Femur (tissue), 1 donor: ENCODE measurements at regions not wholly inside any gene's neighbourhood (a gene's known extent, or its start where the extent isn't known, plus 50 kb on each side); places are given as distances from the start of the nearest gene placed in this dataset.
A peak's percentile ranks its signal among the peaks of the same experiment; 100 is the strongest.

ENCODE experiments used
- DNase-seq: peaks from one replicate; pipeline ENCODE4 v3.0.0-alpha.2; 2017

DNA sequence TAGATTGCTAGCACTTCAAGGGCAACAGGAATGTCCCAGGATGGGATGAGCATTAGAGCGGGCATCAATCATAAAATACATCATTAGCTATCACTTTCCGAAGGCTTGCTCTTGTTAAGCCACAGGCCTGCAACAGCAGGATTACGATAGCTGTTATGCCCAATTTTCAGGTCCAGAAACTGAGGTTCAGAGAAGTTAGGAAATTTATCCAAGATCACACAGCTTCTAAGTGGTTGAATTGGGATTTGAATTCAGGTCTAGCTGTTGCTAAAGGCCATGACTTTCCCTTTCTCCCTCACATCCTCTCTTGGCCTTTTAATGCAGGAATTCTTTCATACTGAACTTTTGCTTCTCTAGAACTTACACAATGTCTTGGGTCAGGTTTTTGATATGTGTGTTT, 119.4 kb upstream of the ERCC6L2 start:
- no peak for DNase-seq

DNA sequence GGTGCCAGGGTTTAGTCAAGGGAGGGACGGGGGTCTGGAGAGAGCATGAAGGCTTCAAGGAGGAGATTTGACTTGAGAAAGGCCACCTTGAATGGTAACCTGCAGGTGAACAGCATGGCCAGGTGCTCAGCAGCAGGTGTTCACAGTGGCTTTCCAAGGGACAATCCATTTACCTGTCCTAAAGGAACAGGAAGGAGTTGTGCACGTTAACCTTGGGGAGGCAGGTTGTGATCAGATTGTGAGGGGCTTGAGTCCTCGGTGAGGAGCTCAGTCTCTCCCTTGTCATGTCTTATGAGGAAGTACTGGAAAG, 120.1 kb upstream of the ERCC6L2 start:
- DNase-seq: no peak

DNA sequence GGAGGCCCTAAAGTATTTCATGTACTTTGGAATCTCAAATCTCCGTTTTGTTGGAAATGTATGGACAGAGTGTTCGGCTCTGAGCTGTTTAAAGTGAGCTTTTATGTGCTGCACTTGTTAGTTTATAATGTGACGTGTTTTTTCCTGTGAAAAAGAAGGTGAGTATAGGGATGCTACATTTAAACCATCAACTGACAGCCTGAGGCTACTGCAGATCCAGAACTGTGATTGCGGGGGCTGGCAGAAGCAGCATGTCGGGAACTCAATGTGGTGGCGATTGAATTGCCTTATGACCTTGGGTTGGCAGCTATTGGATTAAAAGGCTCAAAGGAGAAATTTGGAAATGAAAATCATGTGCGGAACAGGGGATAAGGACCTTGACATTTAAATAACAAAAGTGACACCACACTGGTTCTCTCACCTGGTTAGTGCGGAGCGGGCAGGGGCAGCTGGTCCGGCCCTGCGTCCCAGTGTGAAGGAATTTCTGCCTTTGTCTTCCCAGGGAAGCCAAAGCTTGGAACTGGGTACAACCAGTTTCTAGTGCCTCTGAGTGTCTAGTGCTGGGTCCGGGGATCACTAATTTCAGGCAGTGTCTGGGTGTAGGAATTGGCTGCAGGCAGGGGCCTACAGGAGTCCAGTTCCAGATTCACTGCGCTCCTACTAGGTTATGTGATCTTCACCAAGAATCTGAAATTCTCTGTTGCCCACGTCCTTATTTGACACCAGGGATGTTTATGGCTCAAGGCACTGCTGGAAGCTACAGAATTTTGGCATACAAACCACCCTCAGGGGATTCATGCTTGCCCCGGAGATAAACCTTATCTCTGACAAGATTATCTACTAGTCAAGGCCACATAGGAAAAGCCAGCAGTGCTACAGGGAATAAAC, 120.7 kb upstream of the ERCC6L2 start:
- no peak for DNase-seq

DNA sequence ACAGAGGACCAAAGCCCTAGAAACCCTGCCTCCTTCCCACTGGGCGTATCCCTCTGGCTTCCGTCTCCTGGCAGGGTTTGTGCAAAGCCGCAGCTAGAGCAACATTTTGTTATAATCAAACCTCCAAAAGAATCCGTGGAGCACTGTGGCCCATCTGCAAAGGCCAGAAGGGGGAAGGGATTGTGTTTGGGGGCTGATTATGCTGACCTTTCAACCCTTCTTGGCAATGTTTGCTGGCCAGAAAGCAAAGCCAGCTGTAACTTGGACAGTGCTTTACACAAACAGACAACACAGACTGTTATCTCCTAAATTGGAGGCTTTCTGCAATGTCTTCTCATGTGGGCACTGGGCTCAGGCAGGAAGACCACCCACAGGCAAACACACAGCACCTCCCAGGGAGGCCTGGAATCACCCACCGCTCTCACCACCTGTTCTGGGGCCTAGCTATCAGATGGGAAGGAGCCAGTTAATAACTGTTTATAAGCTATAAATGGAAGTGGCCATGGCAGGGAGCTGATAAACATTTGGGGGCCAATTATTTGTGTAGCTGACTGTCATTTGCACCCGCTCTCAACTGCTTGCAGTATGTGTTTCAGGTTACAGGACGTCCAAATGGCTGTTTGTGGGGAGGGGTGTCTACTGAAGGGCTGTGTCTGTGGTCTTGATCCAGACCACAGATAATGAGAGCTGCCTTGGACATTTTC, 121.6 kb upstream of the ERCC6L2 start:
- DNase-seq: peak; percentile 82

DNA sequence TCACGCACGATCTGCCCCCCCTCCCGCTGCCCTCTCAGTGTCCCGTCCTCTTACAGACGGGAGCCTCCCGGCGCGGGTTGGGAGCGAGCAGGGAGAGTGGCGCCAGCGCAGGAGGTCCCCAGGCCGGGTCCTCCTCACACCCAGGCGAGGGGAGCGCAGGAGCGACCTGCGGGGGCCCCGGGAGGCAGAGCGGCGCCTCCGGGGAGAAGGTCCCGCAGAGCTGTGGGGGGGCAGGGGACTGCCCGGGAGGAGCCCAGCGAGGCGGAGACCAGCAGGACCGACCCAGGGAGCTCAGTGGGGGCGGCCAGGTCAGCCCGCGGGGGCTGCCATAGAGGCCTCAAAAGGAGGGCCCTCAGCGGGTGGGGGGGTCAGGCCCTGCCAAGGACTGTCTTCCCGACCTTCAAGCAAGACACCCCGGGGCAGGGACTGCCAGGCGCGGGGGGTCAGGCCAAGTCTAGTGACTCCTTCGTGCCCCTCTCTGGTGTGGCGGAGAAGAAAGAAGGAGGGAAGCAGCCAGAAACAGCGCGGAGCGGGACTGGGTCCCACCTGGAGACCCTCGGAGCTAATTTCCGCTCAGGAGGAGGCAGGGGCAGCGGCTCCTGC, 123.3 kb upstream of the ERCC6L2 start:
- DNase-seq: no peak

DNA sequence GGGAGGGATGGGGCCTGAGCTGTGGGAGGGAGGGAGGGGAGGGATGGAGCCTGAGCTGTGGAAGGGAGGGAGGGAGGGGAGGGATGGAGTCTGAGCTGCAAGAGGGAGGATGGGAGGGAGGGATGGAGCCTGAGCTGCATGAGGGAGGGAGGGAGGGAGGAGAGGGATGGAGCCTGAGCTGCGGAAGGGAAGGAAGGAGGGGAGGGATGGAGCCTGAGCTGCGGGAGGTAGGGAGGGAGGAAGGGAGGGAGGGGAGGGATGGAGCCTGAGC, 124.0 kb upstream of the ERCC6L2 start:
- no peak for DNase-seq

DNA sequence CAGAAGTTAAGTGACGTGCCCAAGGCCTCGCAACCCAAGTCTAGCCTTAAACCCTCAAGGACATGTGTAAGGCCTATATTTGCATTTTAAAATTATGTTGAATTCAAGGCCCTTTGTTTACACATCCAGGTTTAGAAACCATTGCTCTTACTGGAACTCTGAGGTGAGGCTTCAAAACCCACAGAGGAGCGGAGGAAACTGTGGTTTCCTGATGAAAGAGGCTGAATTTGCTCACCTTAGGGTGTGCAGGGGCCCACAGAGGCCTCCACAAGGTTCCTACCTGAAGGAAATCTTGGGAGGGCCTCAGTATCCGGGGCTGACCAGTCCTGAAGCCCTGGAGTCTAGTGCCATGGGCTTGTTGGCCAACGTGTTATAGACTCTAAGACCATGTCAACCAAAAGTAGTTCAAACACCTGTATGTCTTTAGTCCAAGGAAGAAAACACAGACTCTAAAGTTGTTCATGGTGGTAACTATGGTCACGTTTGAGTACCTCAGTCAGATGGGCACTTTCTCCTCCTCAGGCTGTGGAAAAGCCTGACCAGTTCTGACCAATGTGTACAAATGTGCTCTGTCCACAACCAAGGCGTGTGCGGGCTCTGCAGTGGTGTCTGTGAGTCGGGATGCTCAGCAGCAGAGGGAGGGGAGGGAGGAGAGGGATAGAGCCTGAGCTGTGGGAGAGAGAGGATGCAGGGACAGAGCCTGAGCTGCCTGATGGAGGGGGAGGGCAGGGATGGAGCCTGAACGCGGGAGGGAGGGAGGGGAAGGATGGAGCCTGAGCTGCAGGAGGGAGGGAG, 124.6 kb upstream of the ERCC6L2 start:
- no peak for DNase-seq

DNA sequence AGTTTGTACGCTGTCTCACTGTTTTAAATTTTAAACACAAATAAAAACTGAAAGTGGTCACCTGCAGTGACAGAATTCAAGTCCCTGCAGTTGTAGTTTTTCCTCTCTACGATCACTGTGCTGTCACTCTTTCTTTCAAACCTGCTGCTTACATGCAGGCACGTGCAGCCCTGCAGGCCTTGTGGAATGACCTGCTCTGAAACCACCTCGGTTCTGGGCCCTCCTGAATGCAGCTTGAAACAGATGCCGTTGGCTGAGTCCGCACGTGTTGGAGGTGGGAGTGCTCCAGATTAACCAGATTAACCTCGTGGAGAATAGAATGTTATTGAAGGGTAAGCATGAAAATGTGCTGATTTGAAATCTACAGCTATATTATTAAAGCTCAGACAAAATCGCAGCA, 126.0 kb upstream of the ERCC6L2 start:
- DNase-seq: no peak

DNA sequence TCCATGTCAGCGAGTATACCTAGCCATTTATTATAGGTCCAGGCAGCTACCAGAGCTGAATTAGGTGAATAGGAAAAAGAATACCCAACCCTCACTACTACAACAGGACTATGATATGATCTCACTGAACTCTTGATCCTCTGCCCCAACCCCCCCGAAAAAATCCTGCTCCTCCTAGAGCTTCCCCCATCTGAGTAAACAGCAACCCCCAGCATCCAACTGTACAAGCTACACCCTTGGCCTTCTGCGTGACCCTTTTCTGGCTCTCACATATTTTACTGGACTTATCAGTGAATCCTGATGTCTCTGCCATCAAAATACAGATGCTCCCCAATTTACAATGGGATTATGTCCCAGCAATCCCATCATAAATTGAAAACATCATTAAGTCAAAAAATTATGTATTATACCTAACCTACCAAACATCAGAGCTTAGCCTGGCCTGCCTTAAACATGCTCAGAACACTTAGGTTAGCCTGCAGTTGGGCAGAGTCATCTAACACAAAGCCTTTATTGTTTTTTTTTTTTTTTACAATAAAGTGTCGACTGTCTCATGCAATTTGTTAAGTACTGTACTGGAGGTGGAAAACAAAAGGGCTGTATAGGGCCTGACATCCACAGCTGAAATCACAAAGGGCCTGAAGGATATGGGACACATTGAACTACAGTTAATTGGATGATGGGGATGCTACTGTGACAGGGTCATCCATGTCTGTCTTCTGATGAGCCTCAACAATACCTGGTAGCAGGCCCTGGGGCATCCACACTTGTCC, 128.9 kb upstream of the ERCC6L2 start:
- no peak for DNase-seq

DNA sequence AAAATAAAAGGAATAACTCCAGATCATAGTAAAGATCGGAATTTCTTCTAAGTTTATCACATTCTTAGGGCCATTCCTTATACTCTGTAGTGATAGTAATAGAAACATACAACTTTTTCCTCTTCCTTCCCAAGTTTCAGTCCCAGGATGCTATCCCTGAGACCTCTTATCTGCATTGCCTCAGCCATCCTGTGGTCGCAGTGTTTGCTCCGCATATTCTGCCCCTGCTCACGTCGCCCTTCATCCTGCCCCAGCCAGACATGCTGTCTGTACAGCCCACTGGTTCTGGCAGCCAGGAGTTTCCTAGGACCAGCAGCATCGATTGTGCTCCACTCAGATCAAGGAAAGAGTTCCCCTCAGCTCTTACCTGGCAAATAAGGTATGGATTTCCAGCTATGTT, 132.7 kb upstream of the ERCC6L2 start:
- no peak for DNase-seq

DNA sequence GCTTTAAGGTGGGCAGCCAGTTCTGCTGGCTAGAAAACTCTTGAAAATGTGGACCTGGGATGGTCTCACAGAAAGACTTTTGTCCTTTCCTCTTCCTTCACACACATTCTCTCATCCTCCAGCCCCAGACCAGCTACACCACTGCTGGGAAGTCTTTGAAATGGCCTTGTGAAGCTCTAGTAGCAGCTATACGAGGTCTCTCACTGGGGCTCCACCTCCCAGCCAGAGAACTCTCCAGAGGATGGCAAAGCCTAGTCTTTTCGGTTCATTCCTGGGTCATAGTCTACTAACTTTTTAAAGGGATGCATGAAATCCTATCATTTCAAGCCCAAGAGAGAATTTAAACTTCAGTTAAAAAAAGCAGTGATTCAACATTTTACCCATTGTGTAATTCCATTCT, 133.9 kb upstream of the ERCC6L2 start:
- DNase-seq: no peak

DNA sequence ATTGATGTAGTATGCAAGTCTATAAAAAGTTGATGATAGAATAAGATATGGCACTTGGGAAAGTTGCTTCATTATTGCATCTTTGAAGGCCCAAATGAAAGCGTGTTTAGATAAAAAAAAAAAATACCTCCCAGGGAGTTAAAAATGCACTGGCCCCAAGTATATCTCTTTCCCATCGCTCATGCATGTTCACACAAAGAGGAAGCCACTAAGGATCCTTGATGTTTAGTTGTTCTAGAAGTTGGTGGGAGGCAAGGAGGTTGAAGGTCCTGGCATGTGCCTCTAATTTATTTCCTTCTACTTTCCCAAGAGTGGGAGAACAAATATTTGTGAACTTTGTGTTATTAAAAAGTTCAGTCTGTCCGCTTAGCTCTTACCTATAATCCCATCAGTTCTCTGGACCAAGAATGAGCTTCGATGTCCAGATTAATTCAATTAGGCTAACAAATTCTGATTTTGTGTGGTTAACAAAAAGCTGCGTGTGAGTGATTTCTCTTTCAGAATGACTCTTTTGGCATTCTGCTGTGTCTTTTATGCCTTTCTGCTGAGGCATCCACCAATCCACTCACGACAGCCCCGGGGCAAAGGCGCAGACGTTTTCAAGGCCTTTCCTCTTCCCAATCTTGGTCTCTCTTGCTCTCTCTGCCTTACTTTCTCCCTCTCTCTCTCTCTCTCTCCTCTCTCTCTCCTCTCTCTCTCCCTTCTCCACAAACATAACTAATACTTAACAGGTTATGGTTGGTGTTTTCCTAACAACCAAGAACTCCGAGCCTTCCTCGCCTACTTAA, 135.1 kb upstream of the ERCC6L2 start:
- no peak for DNase-seq

DNA sequence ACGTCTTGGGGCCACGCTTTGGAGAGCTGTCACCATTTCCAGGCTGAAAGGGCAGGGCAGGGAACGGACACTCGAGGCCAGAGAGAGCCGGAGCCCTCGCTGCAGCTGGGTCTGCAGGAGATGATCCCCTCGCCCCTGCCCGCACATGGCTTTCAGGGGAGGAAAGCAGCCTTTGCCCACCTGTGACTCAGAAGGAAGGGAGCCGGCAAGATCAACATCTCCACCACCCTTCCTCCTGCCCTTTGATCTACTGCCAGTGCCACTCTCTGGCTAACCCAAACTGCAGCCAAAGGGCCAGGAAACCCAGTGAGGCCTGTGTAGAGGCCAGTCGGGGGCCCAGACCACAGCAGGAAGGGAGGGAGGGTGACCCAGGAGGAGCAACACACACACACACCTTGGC, 137.1 kb upstream of the ERCC6L2 start:
- DNase-seq: no peak

DNA sequence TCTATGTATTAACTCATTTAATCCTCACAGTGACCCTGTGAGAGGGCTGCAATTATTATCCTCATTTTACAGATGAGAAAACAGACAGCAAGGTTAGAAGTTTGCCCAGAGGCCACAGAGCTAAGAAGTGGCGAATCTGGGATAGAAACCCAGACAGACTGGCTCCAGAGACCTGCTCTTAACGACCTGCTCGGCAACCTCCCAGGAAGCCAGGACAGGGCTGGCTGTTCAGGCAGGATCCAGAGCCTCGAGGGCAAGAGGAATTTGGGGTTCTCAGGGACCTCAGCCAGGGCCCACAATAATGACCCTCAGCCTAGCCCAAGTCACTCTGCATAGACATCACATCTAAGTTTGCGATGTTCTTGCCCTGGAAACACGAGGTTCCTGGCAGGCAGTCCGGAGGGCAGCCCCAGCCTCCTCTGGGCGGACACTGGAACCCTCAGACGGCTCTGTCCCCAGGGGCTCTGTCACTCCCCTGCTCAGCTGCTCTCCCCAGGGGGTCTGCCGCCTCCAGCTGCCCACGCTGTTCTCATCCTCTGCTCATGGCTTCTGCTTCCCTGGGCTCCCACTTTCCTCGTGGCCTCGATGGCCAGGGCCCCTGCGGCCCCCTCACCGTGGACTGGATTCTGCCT, 138.5 kb upstream of the ERCC6L2 start:
- no peak for DNase-seq

DNA sequence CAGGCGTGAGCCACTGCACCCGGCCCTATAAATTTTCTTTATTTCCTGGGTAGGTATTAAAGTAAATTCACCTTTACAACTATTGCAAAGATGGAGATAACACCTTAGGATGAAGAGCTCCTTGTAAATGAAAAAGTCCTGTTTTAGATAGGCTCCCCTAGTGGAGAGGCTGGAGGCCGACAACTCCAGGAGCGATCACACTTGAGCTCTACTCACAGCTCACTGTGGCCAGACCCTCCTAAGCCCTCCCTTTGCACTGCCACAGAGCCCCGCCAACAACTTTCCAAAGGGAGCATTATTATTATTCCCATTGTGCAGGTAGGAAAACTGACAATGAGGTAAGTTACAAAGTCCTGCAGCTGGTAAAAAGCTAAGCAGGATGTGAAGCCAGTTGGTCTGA, 139.1 kb upstream of the ERCC6L2 start:
- DNase-seq: no peak

DNA sequence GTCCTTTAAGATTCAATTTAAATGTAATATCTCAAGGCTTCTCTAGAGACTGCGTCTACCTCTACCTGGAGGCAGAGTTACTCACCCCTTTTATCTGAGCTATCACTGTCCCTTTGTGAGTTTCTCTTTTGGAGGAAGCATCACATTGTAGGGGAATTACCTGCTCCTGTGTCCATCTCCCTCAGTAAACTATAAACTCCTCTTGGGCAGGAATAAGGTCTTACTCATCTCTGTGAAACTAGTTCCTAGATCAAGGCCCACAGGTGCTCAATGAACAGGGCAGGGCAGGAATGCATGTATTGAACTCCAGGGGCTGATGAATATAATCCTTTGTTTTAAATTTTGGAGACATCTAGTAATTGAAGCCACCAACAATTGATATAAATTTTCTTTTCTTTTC, 139.8 kb upstream of the ERCC6L2 start:
- DNase-seq: no peak

DNA sequence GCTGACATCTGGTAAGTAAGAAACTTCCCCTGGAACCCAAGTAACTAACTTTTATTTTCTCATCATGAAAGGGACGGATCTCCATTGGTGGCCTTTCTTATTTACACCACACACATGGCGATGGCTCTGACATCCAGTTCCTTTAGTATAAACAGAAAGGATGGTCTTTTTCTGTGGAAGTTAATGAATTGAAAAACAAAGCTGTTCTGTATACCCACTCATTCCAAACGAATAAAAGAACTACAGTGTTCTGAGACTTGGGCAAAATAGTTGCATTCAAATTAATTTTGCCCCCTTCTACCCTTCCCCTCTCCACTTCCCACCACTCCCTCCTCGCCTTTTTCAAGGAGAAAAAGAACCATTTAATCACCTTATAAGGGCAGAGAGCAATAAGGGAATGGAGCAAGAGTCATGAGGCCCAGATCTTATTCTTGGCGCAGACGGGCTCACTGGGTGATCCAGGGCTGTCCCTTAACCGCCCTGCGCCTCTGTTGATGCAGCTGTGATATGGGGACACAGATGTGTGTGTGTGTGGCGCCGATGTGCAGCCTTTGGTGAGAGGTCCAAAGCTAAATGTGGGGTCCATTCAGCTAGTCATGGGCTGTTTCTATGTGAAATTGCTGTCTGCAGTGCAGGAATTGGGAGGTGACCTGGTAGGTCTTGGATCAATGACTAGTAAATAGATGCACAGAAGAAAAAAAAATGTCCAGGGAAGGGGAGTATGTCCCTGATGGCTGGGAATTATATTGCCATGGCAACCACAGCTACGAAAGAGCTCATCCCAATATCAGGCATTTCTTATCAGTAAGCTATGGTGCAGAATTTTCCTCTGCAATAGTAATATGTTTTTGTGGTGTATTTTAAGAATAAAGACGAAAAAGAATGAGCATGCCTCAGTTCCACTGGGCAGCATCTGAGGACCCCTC, 141.5 kb upstream of the ERCC6L2 start:
- DNase-seq: no peak

DNA sequence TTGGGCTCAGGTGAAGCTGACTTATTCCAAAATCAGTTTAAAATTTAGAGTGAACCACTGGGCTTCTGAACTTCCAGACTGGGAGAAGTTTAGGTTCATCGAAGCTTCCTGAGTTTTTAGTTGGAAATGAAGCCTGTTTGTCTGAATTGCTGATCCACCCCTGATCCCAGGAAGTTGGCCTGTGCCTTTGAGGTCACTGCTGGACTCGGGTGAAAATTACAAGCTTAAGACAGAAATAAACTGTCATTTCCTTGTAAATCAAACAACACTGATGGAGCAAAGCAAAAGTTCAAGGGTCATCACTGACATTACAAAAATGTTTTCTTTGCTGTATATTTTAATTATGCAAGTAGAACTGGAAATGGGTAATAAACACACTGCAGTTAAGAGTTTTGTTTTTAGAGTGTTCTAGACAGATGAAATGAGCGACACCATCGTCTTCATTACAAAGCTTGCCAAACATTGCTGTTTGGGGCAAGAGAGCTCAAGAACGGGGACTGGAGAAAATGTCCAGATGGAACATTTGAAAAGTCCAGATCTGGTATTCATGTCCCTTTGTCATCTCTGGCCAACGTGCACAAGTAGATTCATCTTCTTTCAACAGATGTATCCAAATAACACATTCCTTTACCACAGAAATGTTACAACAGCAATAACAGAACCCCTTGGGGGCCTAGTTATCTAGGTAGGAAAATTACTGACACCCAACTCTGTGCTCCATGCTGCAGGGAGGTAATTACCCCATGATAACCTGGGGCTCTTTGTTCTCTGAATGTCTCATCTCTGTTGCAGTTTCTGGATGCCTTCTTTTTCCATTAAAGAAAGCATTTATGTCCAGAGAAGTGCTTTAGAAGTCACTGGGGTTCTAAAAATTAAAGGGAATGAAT, 142.4 kb upstream of the ERCC6L2 start:
- no peak for DNase-seq

DNA sequence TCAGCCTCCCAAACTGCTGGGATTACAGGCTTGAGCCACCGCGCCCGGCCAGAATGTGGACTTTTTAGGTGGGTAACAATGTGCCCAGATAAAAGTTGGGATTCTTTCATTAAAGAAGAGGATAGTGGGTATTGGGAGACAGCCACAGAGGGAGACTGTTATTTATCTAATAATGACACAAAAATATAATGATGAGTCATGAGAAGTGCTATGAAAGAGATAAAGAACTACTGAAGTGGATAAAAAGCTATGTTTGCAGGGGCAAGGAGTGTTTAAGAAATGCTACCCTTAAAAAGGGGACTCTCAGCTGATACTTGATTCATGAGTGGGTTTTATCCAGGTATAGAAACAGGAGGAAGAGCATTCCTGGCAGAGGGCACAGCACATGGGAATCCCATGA, 143.6 kb upstream of the ERCC6L2 start:
- no peak for DNase-seq
